ENCODE measurements at regions not wholly inside any gene's neighbourhood (a gene's known extent, or its start where the extent isn't known, plus 50 kb on each side); places are given as distances from the start of the nearest gene placed in this dataset.

GRCh38 chr5:38164776-38165399 lies 93.5 kb upstream of the EGFLAM start:
- no peak for TF ChIP-seq CTCF (conservative IDR thresholded peaks at IDR 0.05; ENCODE audit: low read length)
- no peak for TF ChIP-seq EZH2phosphoT487 (IDR thresholded peaks at IDR 0.05; ENCODE audit: borderline replicate concordance, low read depth, low read length)

All from OCI-LY7 (cell line).